CD14-positive monocyte (primary cell): ENCODE measurements at regions not wholly inside any gene's neighbourhood (a gene's known extent, or its start where the extent isn't known, plus 50 kb on each side); places are given as distances from the start of the nearest gene placed in this dataset. TPM values are rescaled to one million over a fixed set of nuclear protein-coding genes. Genes with fewer than 3 reads are reported as not detected.

Source experiments
- DNase-seq, 3 donors: peaks; one replicate each; pipeline ENCODE4 v3.0.0-alpha.2; 2011 to 2022
- H2AFZ ChIP-seq: 2 replicates; pipeline ENCODE4 v1.6.0; 2012; ENCODE audit warnings: mild to moderate bottlenecking, low read depth, low read length, inconsistent platforms; ENCODE audit not compliant: insufficient read depth, poor library complexity, severe bottlenecking
- H3K27ac ChIP-seq, 2 donors: 1 replicate in 1 of 2; 2 replicates in 1 of 2; pipeline ENCODE4 v1.5.1; 2012 to 2013; ENCODE audit warnings: low read length in 2 of 2, control low read depth in 1 of 2, inconsistent platforms in 1 of 2, low read depth in 1 of 2, mild to moderate bottlenecking in 1 of 2
- H3K27me3 ChIP-seq, 2 donors: one replicate each; pipeline versions ENCODE4 v1.6.0 to v1.6.1; 2011 to 2013; ENCODE audit warnings: low read length in 2 of 2; ENCODE audit not compliant: control insufficient read depth in 2 of 2, insufficient read depth in 2 of 2
- H3K36me3 ChIP-seq, 2 donors: replicated peaks in 1 of 2; 1 replicate in 1 of 2; 2 replicates in 1 of 2; pipeline versions ENCODE4 v1.5.1 to v1.6.1; 2012 to 2013; ENCODE audit warnings: low read length in 2 of 2, control low read depth in 1 of 2, inconsistent platforms in 1 of 2, mild to moderate bottlenecking in 1 of 2; ENCODE audit not compliant: insufficient read depth in 2 of 2, control insufficient read depth in 1 of 2
- H3K4me1 ChIP-seq, 2 donors: 1 replicate in 1 of 2; 2 replicates in 1 of 2; pipeline versions ENCODE4 v1.5.1 to v1.6.1; 2012 to 2013; ENCODE audit warnings: low read length in 2 of 2, control low read depth in 1 of 2, inconsistent platforms in 1 of 2, mild to moderate bottlenecking in 1 of 2, moderate library complexity in 1 of 2; ENCODE audit not compliant: insufficient read depth in 2 of 2, control insufficient read depth in 1 of 2
- H3K4me2 ChIP-seq: replicated peaks from 2 replicates; pipeline ENCODE3; 2012; ENCODE audit warnings: low read length, moderate library complexity, mild to moderate bottlenecking; ENCODE audit not compliant: poor library complexity, severe bottlenecking; ENCODE audit errors: extremely low read depth
- H3K4me3 ChIP-seq, 3 experiments: fragments of 200-600 bp in 1 of 3; sonication (generic) in 1 of 3; replicated peaks in 1 of 3; 1 replicate in 2 of 3; 2 replicates in 1 of 3; pipeline ENCODE4 v1.5.1; 2011 to 2013; ENCODE audit warnings: low read length in 3 of 3, mild to moderate bottlenecking in 3 of 3, control low read depth in 2 of 3, low read depth in 2 of 3, inconsistent platforms in 1 of 3, moderate library complexity in 1 of 3
- H3K79me2 ChIP-seq: 2 replicates; pipeline ENCODE4 v1.6.0; 2012; ENCODE audit warnings: mild to moderate bottlenecking, control low read depth, inconsistent platforms, low read length, moderate library complexity; ENCODE audit not compliant: insufficient read depth
- H3K9ac ChIP-seq: 2 replicates; pipeline ENCODE4 v1.6.0; 2017; ENCODE audit warnings: low read length, mild to moderate bottlenecking; ENCODE audit not compliant: insufficient read depth, poor library complexity, severe bottlenecking
- H3K9me3 ChIP-seq, 2 donors: replicated peaks in 1 of 2; 1 replicate in 1 of 2; 2 replicates in 1 of 2; pipeline versions ENCODE4 v1.5.1 to v1.6.1; 2012 to 2013; ENCODE audit warnings: low read length in 2 of 2, control low read depth in 1 of 2; ENCODE audit not compliant: control insufficient read depth in 1 of 2, insufficient read depth in 1 of 2
- H4K20me1 ChIP-seq: 2 replicates; pipeline ENCODE4 v1.6.0; 2012; ENCODE audit warnings: mild to moderate bottlenecking, low read length, control low read depth, moderate library complexity; ENCODE audit not compliant: insufficient read depth
- H3K27ac Mint-ChIP-seq, 7 donors: one replicate each; pipeline ENCODE4 v1.8.0; 2020; ENCODE audit warnings: mild to moderate bottlenecking in 7 of 7, mixed read lengths in 7 of 7, moderate library complexity in 6 of 7, inconsistent platforms in 2 of 7
- H3K27me3 Mint-ChIP-seq, 3 donors: one replicate each; pipeline ENCODE4 v1.8.0; 2021 to 2022; ENCODE audit warnings: low read depth in 3 of 3, mild to moderate bottlenecking in 3 of 3, mixed read lengths in 3 of 3, moderate library complexity in 3 of 3, inconsistent platforms in 1 of 3
- H3K36me3 Mint-ChIP-seq, 2 donors: one replicate each; pipeline ENCODE4 v1.8.0; 2020; ENCODE audit warnings: mixed read lengths in 2 of 2, inconsistent platforms in 1 of 2, mild to moderate bottlenecking in 1 of 2
- H3K4me1 Mint-ChIP-seq: one replicate; pipeline ENCODE4 v1.8.0; 2020; ENCODE audit warnings: mild to moderate bottlenecking, mixed read lengths
- H3K4me3 Mint-ChIP-seq, 2 donors: one replicate each; pipeline ENCODE4 v1.8.0; 2020; ENCODE audit warnings: mild to moderate bottlenecking in 2 of 2, mixed read lengths in 2 of 2, moderate library complexity in 1 of 2
- H3K9me3 Mint-ChIP-seq, 7 donors: one replicate each; pipeline ENCODE4 v1.8.0; 2020 to 2022; ENCODE audit warnings: mixed read lengths in 7 of 7, mild to moderate bottlenecking in 6 of 7, moderate library complexity in 6 of 7, inconsistent platforms in 2 of 7
- WGBS: methylation state at CpG from one replicate; pipeline ENCODE4 v1.1.5; 2013; ENCODE audit warnings: missing lambda C conversion rate; ENCODE audit not compliant: insufficient coverage; 5-methylcytosine and 5-hydroxymethylcytosine counted together
- intact Hi-C, 2 donors: fragments of 100-400 bp; cut with micrococcal nuclease; formaldehyde crosslinking; loops; one replicate each; pipeline versions ENCODE4 v1.15.0 to v1.15.1; 2023
- small RNA-seq: library from RNA; depleted of rRNA; stranded (forward); fragments of <200 nt; gene quantifications from one replicate; pipeline ENCODE3, GENCODE V24; 2012; ENCODE audit warnings: low read depth; ENCODE audit not compliant: insufficient read length
- TF ChIP-seq, protein P1 (sequence below): fragments of 200-600 bp; IDR thresholded peaks from one replicate; pipeline ENCODE4 v1.8.0; 2022; ENCODE audit warnings: antibody characterized with exemption, mild to moderate bottlenecking

DNA sequence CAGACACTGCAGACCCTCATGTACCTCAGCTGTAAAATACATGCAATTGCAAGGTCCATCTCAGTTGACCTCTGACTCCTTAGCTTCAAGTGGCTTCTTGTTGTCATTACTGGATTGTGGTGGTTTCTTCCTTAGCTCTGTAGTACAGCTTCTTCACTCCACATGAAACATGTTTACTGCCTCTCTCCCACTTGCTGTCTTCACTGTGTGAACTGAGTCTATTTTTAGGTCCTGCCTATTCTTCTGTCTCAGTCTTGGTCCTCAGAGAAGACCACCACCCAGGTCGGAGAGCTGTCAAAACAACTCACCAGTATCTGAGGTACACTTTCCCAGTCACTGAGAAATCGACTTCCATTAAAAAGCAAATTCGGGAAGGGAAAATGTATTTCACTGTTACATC, 50.2 kb upstream of the EYA4 start:
- H3K27me3 ChIP-seq: no peaks in the 10 kb centered on the region
- no peaks in the 10 kb centered on the region for H3K4me1 Mint-ChIP-seq
- H3K9me3 ChIP-seq: no peaks in the 10 kb centered on the region
- H3K9me3 Mint-ChIP-seq: peaks cover 0 to 2% (median 0%) of the 10 kb centered on the region in 7 donors
- H3K79me2 ChIP-seq: no peaks in the 10 kb centered on the region
- intact Hi-C loops: no loop called here
- no peak for DNase-seq
- no peaks in the 10 kb centered on the region for H3K36me3 Mint-ChIP-seq
- TF ChIP-seq, protein P1, sequence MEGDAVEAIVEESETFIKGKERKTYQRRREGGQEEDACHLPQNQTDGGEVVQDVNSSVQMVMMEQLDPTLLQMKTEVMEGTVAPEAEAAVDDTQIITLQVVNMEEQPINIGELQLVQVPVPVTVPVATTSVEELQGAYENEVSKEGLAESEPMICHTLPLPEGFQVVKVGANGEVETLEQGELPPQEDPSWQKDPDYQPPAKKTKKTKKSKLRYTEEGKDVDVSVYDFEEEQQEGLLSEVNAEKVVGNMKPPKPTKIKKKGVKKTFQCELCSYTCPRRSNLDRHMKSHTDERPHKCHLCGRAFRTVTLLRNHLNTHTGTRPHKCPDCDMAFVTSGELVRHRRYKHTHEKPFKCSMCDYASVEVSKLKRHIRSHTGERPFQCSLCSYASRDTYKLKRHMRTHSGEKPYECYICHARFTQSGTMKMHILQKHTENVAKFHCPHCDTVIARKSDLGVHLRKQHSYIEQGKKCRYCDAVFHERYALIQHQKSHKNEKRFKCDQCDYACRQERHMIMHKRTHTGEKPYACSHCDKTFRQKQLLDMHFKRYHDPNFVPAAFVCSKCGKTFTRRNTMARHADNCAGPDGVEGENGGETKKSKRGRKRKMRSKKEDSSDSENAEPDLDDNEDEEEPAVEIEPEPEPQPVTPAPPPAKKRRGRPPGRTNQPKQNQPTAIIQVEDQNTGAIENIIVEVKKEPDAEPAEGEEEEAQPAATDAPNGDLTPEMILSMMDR: no peak
- peaks cover 0 to 2% (median 1%) of the 10 kb centered on the region in 3 donors for H3K27me3 Mint-ChIP-seq
- no peak overlapping the region for H3K27ac ChIP-seq
- H3K4me2 ChIP-seq: no peak overlapping the region
- no peaks in the 10 kb centered on the region for H3K4me1 ChIP-seq
- H4K20me1 ChIP-seq: no peaks in the 10 kb centered on the region
- WGBS: 40% methylated on average over 1 of the region's 3 CpGs
- H2AFZ ChIP-seq: no peak overlapping the region
- no peak overlapping the region for H3K27ac Mint-ChIP-seq
- H3K4me3 Mint-ChIP-seq: no peak overlapping the region
- no peak overlapping the region for H3K4me3 ChIP-seq
- H3K9ac ChIP-seq: no peak overlapping the region
- no peaks in the 10 kb centered on the region for H3K36me3 ChIP-seq

DNA sequence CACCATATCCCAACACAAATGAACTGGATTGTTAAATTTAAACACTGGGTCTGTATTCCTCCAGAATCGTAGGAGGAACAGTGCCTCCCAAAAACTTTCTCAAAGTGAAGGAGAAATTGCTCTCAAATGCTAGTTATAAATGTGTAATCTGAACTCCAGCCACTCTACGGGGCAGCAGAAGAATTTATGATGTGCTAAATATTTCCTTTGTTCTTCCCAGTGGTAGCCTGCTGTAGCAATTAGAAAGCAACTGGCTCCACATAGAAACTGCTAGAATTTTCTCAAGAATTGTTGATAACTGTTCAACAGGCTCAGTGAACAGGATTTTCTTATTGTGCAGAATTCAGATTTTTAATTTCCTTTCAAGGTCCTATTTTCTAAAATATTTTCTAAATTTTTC, 49.8 kb upstream of the EYA4 start:
- H3K36me3 Mint-ChIP-seq: no peaks in the 10 kb centered on the region
- no peak overlapping the region for H2AFZ ChIP-seq
- WGBS: no CpG with 5 or more reads among the region's 2 CpGs
- H3K27me3 Mint-ChIP-seq: peaks cover 0 to 2% (median 1%) of the 10 kb centered on the region in 3 donors
- no peak overlapping the region for H3K27ac ChIP-seq
- TF ChIP-seq, protein P1: no peak
- H3K4me1 Mint-ChIP-seq: no peaks in the 10 kb centered on the region
- H3K36me3 ChIP-seq: no peaks in the 10 kb centered on the region
- H3K4me1 ChIP-seq: no peaks in the 10 kb centered on the region
- no peaks in the 10 kb centered on the region for H4K20me1 ChIP-seq
- no peak overlapping the region for H3K4me3 ChIP-seq
- no peaks in the 10 kb centered on the region for H3K79me2 ChIP-seq
- H3K4me3 Mint-ChIP-seq: no peak overlapping the region
- DNase-seq: no peak
- no peak overlapping the region for H3K27ac Mint-ChIP-seq
- no peak overlapping the region for H3K4me2 ChIP-seq
- H3K9ac ChIP-seq: no peak overlapping the region
- H3K27me3 ChIP-seq: no peaks in the 10 kb centered on the region
- intact Hi-C loops: no loop called here
- H3K9me3 ChIP-seq: no peaks in the 10 kb centered on the region
- peaks cover 0 to 2% (median 0%) of the 10 kb centered on the region in 7 donors for H3K9me3 Mint-ChIP-seq

Small RNA genes lying in the stretch of these regions (small RNA-seq; reads per million reads assigned to genes)
- not detected for gene MTCYBP4
